CMK (cell line): ENCODE measurements at regions not wholly inside any gene's neighbourhood (a gene's known extent, or its start where the extent isn't known, plus 50 kb on each side); places are given as distances from the start of the nearest gene placed in this dataset.
"Not testable (repeated sequence)": the region's sequence is repeated elsewhere in the genome, so short reads cannot be mapped to it uniquely, and the experiment has no call there.

Source experiments
- DNase-seq: peaks from one replicate; pipeline ENCODE4 v3.0.0-alpha.2; 2010; ENCODE audit warnings: low read depth

GRCh38 chr6:103587722-103588121 lies 1272.0 kb downstream of the HACE1 start:
- no peak for DNase-seq

GRCh38 chr6:103578115-103578514 lies 1281.6 kb downstream of the HACE1 start:
- no peak for DNase-seq

- no peak for DNase-seq
These were observed 1289.3 kb downstream of the HACE1 start for GRCh38 chr6:103570431-103570830.

- DNase-seq: no peak
These were observed 1304.8 kb downstream of the HACE1 start for GRCh38 chr6:103554911-103555310.

GRCh38 chr6:103538381-103538780 lies 1321.3 kb downstream of the HACE1 start:
- DNase-seq: no peak

- no peak for DNase-seq
These were observed 1324.9 kb downstream of the HACE1 start for GRCh38 chr6:103534814-103535213.

GRCh38 chr6:103534095-103534494 lies 1325.6 kb downstream of the HACE1 start:
- no peak for DNase-seq

- DNase-seq: no peak
These were observed 1337.7 kb downstream of the HACE1 start for GRCh38 chr6:103522045-103522444.

GRCh38 chr6:103516336-103516735 lies 1343.4 kb downstream of the HACE1 start:
- DNase-seq: no peak

GRCh38 chr6:103507052-103507451 lies 1352.7 kb downstream of the HACE1 start:
- no peak for DNase-seq

- no peak for DNase-seq
These were observed 1354.6 kb downstream of the HACE1 start for GRCh38 chr6:103505155-103505518.

- DNase-seq: no peak
These were observed 1355.1 kb downstream of the HACE1 start for GRCh38 chr6:103504501-103505154.

GRCh38 chr6:103496588-103496987 lies 1363.1 kb downstream of the HACE1 start:
- DNase-seq: not testable (repeated sequence)

GRCh38 chr6:103456652-103457051 lies 1403.1 kb downstream of the HACE1 start:
- no peak for DNase-seq

GRCh38 chr6:103455275-103455674 lies 1404.4 kb downstream of the HACE1 start:
- no peak for DNase-seq

- no peak for DNase-seq
These were observed 1450.2 kb downstream of the HACE1 start for GRCh38 chr6:103409475-103409874.

GRCh38 chr6:103405321-103405720 lies 1454.4 kb downstream of the HACE1 start:
- no peak for DNase-seq

- DNase-seq: no peak
These were observed 1454.9 kb downstream of the HACE1 start for GRCh38 chr6:103404799-103405198.

- no peak for DNase-seq
These were observed 1463.0 kb downstream of the HACE1 start for GRCh38 chr6:103396768-103397167.

- no peak for DNase-seq
These were observed 1480.4 kb downstream of the HACE1 start for GRCh38 chr6:103379272-103379671.

- no peak for DNase-seq
These were observed 1492.5 kb downstream of the HACE1 start for GRCh38 chr6:103367212-103367611.

- DNase-seq: no peak
These were observed 1503.2 kb downstream of the HACE1 start for GRCh38 chr6:103356531-103356930.

- DNase-seq: no peak
These were observed 1515.1 kb downstream of the HACE1 start for GRCh38 chr6:103344554-103345163.

- no peak for DNase-seq
These were observed 1524.3 kb downstream of the HACE1 start for GRCh38 chr6:103335412-103335811.
